ENCODE measurements at regions not wholly inside any gene's neighbourhood (a gene's known extent, or its start where the extent isn't known, plus 50 kb on each side); places are given as distances from the start of the nearest gene placed in this dataset.

- Histone ChIP-seq H3K9me3 (ENCODE audit: control insufficient read depth, insufficient read depth, low read length) (no peaks in the 10 kb centered on the region), H3K36me3 (ENCODE audit: insufficient read depth, low read length) (no peaks in the 10 kb centered on the region), H3K9ac (ENCODE audit: low read depth, low read length) (no peak overlapping the region), H3K4me1 (ENCODE audit: insufficient read depth, low read length) (peaks cover under 1% of the 10 kb centered on the region; the same call in 1 of the 2 replicates)
These were observed 416.0 kb downstream of the SHQ1 start for GRCh38 chr3:72432246-72432645.

- Histone ChIP-seq H3K9ac (ENCODE audit: low read depth, low read length) (no peak overlapping the region), H3K4me1 (ENCODE audit: insufficient read depth, low read length) (peaks cover 17% of the 10 kb centered on the region), H3K36me3 (ENCODE audit: insufficient read depth, low read length) (no peaks in the 10 kb centered on the region), H3K9me3 (ENCODE audit: control insufficient read depth, insufficient read depth, low read length) (no peaks in the 10 kb centered on the region)
These were observed 418.5 kb downstream of the SHQ1 start for GRCh38 chr3:72429589-72430353.

DNA sequence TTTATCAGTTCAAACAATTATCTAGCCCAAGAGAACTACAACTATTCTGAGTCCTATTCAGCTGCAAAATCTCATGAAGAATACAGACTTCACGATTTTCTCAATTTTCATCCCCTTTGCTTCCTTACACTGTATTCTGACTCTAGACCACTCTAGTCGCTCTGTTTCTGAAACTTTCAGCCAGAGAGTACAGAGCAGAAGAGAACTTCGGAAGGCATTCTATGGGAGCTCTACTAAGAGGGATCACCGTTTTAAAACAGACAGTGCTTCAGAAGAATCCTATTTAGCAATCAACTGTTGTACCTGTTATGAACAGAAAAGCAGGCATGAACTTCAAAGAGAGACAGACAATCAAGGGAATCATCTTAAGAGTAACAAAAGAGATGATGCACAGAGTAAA is 419.4 kb downstream of the SHQ1 start:
- Histone ChIP-seq H3K9me3 (ENCODE audit: control insufficient read depth, insufficient read depth, low read length) (no peaks in the 10 kb centered on the region), H3K4me1 (ENCODE audit: insufficient read depth, low read length) (peaks cover 17% of the 10 kb centered on the region), H3K36me3 (ENCODE audit: insufficient read depth, low read length) (no peaks in the 10 kb centered on the region), H3K9ac (ENCODE audit: low read depth, low read length) (no peak overlapping the region)

DNA sequence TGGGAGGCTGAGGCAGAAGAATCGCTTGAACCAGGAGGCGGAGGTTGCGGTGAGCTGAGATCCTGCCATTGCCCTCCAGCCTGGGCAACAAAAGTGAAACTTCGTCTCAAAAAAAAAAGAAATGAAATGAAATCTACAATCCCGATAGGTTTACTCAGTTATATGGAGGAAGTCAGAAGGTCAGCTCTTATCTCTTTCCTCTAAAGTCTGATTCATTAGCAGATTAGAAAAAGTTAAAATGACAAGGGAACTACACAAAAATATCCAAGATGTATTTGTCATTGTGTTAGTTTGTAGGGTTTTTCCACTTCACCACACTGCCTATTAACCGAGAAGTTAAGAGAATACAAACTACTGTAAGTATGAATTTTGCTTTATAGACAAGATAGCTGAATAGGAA is 420.6 kb downstream of the SHQ1 start:
- no peaks in the 10 kb centered on the region for H3K36me3 ChIP-seq (ENCODE audit: insufficient read depth, low read length)
- no peaks in the 10 kb centered on the region for H3K9me3 ChIP-seq (ENCODE audit: control insufficient read depth, insufficient read depth, low read length)
- no peak overlapping the region for H3K9ac ChIP-seq (ENCODE audit: low read depth, low read length)
- H3K4me1 ChIP-seq (ENCODE audit: insufficient read depth, low read length) = peaks cover 17% of the 10 kb centered on the region

- Histone ChIP-seq H3K9ac (ENCODE audit: low read depth, low read length) (no peak overlapping the region), H3K36me3 (ENCODE audit: insufficient read depth, low read length) (no peaks in the 10 kb centered on the region), H3K4me1 (ENCODE audit: insufficient read depth, low read length) (peaks cover 17% of the 10 kb centered on the region), H3K9me3 (ENCODE audit: control insufficient read depth, insufficient read depth, low read length) (peaks cover 5% of the 10 kb centered on the region; the same call in 1 of the 2 replicates)
These were observed 421.4 kb downstream of the SHQ1 start for GRCh38 chr3:72426618-72427397.

DNA sequence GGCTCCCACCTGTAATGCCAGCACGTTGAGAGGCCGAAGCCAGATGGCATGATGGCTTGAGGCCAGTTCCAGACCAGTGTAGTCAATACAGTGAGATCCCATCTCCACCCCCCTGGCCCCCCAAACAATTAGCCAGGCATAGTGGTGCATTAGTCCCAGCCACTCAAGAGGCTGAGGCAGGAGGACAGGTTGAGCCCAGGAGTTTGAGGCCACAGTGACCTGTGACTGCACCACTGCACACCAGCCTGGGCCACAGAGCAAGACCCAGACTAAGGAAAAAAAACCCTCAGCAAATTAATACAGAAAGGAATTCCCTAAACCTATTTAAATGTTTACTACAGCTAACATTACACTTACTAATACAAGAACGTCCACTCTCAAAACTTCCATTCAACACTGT is 424.6 kb downstream of the SHQ1 start:
- H3K4me1 ChIP-seq (ENCODE audit: insufficient read depth, low read length) = peaks cover 17% of the 10 kb centered on the region; the same call in 1 of the 2 replicates
- no peak overlapping the region for H3K9ac ChIP-seq (ENCODE audit: low read depth, low read length)

GRCh38 chr3:72421786-72422185 is 426.5 kb downstream of the SHQ1 start:
- Histone ChIP-seq H3K9me3 (ENCODE audit: control insufficient read depth, insufficient read depth, low read length) (peaks cover 6% of the 10 kb centered on the region), H3K4me1 (ENCODE audit: insufficient read depth, low read length) (peaks cover 12% of the 10 kb centered on the region; the same call in 1 of the 2 replicates), H3K36me3 (ENCODE audit: insufficient read depth, low read length) (no peaks in the 10 kb centered on the region), H3K9ac (ENCODE audit: low read depth, low read length) (no peak overlapping the region)

More for the DNA sequence above, 424.6 kb downstream of the SHQ1 start:
- no peaks in the 10 kb centered on the region for H3K36me3 ChIP-seq (ENCODE audit: insufficient read depth, low read length)
- H3K9me3 ChIP-seq (ENCODE audit: control insufficient read depth, insufficient read depth, low read length) = peaks cover 6% of the 10 kb centered on the region

- H3K36me3 ChIP-seq (ENCODE audit: insufficient read depth, low read length) = no peaks in the 10 kb centered on the region
- peaks cover 6% of the 10 kb centered on the region for H3K9me3 ChIP-seq (ENCODE audit: control insufficient read depth, insufficient read depth, low read length)
- H3K9ac ChIP-seq (ENCODE audit: low read depth, low read length) = no peak overlapping the region
- H3K4me1 ChIP-seq (ENCODE audit: insufficient read depth, low read length) = peaks cover 6% of the 10 kb centered on the region; the same call in 1 of the 2 replicates
These were observed 427.1 kb downstream of the SHQ1 start for GRCh38 chr3:72421126-72421525.

DNA sequence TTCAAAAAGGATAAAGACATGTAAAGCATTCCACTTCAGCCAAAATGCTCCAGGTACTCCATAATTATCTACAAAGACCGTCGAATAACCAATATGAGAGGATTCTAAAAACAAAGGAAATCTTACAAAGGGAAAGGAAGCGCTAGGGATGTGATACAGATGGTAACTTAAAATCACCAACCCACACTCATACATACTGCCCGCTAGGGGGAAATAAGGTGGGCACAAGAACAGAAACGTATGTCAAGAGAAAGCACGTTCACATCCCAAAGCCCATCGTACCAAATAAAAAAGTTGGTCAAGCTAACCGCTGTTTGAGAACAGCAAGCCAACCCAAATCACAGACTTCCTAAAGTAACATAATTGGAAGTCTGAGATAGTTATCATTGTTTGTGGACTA is 429.4 kb downstream of the SHQ1 start:
- no peaks in the 10 kb centered on the region for H3K4me1 ChIP-seq (ENCODE audit: insufficient read depth, low read length)
- H3K36me3 ChIP-seq (ENCODE audit: insufficient read depth, low read length) = no peaks in the 10 kb centered on the region
- H3K9me3 ChIP-seq (ENCODE audit: control insufficient read depth, insufficient read depth, low read length) = peaks cover 6% of the 10 kb centered on the region
- no peak overlapping the region for H3K9ac ChIP-seq (ENCODE audit: low read depth, low read length)

DNA sequence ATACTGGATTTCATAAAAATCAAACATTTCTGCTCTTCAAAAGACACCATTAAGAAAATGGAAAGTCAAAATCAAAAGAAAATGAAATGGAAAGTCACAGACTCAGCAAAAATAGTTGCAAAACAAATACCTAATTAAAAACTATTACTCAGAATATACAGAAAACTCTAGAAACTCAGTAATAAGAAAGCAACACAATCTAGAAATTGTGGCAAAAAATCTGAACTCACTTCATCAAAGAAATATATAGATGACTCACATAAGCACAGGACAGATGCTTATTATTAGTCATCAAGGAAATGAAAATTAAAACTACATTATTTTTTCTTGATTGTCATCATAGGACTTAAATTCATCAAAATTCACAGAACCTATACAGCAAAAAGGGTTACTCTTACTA is 430.0 kb downstream of the SHQ1 start:
- Histone ChIP-seq H3K4me1 (ENCODE audit: insufficient read depth, low read length) (no peaks in the 10 kb centered on the region), H3K36me3 (ENCODE audit: insufficient read depth, low read length) (no peaks in the 10 kb centered on the region), H3K9me3 (ENCODE audit: control insufficient read depth, insufficient read depth, low read length) (peaks cover 6% of the 10 kb centered on the region), H3K9ac (ENCODE audit: low read depth, low read length) (no peak overlapping the region)

DNA sequence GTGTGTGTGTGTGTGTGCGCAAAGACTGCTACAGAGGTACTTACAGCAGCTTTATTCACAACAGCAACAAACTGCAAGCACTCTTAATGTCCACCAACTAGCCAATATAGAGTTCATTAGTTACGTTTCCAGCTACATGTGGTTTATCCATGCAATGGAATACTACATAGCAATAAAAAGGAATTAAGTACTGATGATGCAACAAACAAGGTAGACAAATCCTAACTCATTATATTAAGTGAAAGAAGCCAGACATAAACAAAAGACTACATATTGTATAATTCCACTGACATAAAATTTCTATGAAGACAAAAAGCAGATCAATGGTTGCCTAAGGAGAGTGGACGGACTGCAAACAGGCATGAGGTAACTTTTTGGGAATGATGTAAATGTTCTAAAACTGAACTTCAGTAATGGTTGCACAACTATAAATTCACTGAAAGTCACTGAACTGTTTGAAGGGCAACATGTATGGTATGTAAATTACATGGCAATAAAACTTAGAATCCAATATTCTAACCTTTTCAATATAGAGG is 433.7 kb downstream of the SHQ1 start:
- H3K9me3 ChIP-seq (ENCODE audit: control insufficient read depth, insufficient read depth, low read length) = no peaks in the 10 kb centered on the region
- H3K9ac ChIP-seq (ENCODE audit: low read depth, low read length) = no peak overlapping the region
- no peaks in the 10 kb centered on the region for H3K36me3 ChIP-seq (ENCODE audit: insufficient read depth, low read length)
- peaks cover 24% of the 10 kb centered on the region for H3K4me1 ChIP-seq (ENCODE audit: insufficient read depth, low read length)

DNA sequence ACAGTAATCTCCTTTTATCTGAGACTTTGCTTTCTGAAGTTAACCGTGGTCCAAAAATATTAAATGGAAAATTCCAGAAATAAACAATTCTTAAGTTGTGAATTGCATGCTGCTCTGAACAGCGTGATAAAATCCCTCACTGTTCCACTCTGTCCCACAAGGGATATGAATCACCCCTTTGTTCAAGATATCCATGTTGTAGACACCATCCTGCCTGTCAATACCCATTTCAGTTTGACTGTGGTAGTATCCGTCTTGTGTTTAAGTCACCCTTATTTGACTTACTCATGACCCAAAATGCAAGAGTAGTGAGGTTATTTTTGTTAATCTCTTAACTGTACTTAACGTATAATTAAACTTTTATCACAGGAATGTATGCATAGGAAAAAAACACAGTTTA is 435.0 kb downstream of the SHQ1 start:
- no peaks in the 10 kb centered on the region for H3K9me3 ChIP-seq (ENCODE audit: control insufficient read depth, insufficient read depth, low read length)
- H3K4me1 ChIP-seq (ENCODE audit: insufficient read depth, low read length) = peaks cover 24% of the 10 kb centered on the region
- H3K36me3 ChIP-seq (ENCODE audit: insufficient read depth, low read length) = no peaks in the 10 kb centered on the region
- H3K9ac ChIP-seq (ENCODE audit: low read depth, low read length) = no peak overlapping the region

DNA sequence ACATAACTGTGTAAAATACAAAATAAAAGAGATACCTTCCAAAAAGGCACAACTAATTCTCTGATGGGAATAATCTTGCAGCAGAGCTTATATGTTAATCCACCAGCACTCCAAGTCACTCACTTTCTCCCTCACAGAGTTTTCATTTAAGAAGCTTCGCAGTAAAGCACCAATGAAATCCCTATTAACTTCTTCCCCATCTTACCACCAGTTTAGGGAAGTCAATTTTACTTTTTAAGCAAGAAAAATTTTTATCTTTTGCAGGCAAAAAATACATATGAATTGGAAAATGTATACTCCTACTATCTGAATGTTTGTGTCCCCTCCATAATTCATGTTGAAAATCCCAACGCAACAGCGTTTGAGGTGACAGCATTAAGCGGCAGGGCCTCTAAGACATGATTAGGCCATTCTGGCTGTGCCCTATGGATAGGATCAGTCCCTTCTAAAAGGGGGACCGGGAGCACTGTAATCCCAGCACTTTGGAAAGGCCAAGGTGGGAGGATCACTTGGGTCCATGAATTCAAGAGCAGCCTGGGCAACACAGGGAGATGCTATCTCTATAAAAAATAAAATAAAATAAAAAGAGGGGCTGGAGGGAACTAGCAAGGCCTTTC is 435.8 kb downstream of the SHQ1 start:
- Histone ChIP-seq H3K36me3 (ENCODE audit: insufficient read depth, low read length) (no peaks in the 10 kb centered on the region), H3K9ac (ENCODE audit: low read depth, low read length) (no peak overlapping the region), H3K9me3 (ENCODE audit: control insufficient read depth, insufficient read depth, low read length) (no peaks in the 10 kb centered on the region), H3K4me1 (ENCODE audit: insufficient read depth, low read length) (peaks cover 31% of the 10 kb centered on the region)

DNA sequence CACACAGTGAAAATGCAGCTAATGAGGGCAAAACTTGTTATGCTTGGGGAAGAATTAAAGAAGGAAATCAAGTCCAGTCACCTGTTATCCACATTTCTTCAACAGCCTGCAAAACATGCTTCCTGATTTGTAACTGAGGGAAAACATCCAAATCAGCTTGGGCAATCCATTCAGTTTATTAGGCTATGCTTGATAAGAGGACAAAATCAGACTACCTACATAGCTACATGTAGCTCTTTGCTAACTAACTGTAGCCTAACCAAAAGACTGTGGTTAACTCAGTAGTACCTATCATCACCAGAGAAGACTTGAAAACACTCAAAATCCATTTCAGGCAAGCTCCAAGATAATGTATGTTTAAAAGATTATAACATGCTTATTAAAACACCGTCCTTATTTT is 436.4 kb downstream of the SHQ1 start:
- Histone ChIP-seq H3K9ac (ENCODE audit: low read depth, low read length) (no peak overlapping the region), H3K9me3 (ENCODE audit: control insufficient read depth, insufficient read depth, low read length) (no peaks in the 10 kb centered on the region), H3K4me1 (ENCODE audit: insufficient read depth, low read length) (peaks cover 37% of the 10 kb centered on the region), H3K36me3 (ENCODE audit: insufficient read depth, low read length) (no peaks in the 10 kb centered on the region)
